Fibroblast of mammary gland (primary cell): ENCODE measurements at regions not wholly inside any gene's neighbourhood (a gene's known extent, or its start where the extent isn't known, plus 50 kb on each side); places are given as distances from the start of the nearest gene placed in this dataset.

Experiments
- DNase-seq: peaks from one replicate; pipeline ENCODE4 v3.0.0-alpha.2; 2010; ENCODE audit warnings: low read depth
- H3K4me3 ChIP-seq: 2 replicates; pipeline ENCODE4 v1.5.1; 2011; ENCODE audit warnings: low read depth, mild to moderate bottlenecking, low read length, moderate library complexity; ENCODE audit not compliant: control insufficient read depth
- CTCF ChIP-seq: conservative IDR thresholded peaks from 2 replicates; pipeline ENCODE4 v1.5.1; 2011; ENCODE audit warnings: low read depth, low read length, inconsistent platforms; ENCODE audit not compliant: control insufficient read depth, insufficient read depth

DNA sequence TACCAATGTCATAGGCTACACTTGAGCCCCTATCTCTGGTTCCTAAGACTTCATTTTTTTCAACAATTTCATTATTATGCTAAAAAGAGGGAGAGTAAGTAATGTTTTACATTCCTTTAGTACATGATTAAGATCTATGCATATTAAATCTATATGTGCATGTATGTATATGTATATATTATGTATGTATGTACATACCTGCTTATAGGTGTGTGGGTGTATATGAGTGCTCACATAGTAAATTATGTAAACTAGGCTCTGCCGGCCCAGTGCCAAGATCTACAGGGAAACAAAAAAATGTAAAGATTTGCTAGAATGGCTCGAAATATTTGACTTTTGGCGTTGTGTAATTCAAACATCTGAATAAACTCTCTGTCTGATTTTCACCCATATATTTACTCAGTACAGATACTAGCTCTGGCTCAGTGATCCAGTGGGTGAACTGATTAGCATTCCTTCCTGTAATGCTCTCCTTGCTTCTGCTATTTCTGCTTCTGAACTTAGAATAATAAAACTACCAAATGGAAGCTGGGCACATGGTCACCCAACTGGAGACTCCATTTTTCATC, 113.1 kb upstream of the FGGY start:
- no peak for TF ChIP-seq CTCF
- H3K4me3 ChIP-seq, result no peak overlapping the region
- DNase-seq, result no peak

GRCh38 chr1:59184365-59184905, 112.5 kb upstream of the FGGY start:
- DNase-seq, result no peak
- H3K4me3 ChIP-seq, result no peak overlapping the region
- no peak for TF ChIP-seq CTCF

DNA sequence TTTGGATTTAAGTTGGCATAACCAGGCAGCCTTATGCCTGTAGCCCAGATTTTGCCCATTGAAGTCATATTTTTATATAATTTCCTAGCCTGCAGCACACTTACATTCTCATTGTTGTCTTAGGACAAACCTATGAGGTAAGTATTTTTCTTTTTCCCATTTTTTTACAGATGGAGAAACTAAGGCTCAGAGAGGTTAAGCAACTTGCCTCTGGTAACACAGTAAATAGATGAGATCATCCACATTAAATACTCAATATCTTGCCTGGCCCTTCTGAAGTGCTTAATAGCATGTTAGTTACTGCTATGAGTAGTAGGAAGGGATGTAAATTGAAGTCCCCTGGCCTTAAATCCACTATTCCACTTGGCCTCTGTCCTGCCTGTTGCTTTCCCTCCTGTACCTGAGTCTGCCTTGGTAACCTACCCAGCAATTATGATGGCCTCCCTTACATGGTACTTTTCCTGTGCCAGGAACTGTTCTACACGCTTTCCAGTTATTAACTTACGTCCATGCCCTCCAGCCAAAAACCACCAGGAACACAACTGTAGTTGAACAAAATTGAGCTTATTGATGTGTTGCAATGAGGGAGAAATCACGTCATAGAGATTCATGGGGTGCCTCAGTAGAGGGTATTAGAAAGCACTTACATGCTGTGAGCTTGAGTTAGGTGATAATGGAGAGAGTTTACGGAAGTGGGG, 111.6 kb upstream of the FGGY start:
- TF ChIP-seq CTCF, result no peak
- DNase-seq, result no peak
- H3K4me3 ChIP-seq, result no peak overlapping the region

GRCh38 chr1:59186656-59187055, 110.2 kb upstream of the FGGY start:
- no peak overlapping the region for H3K4me3 ChIP-seq
- peak; percentile 27 for TF ChIP-seq CTCF
- DNase-seq, result peak; percentile 67

DNA sequence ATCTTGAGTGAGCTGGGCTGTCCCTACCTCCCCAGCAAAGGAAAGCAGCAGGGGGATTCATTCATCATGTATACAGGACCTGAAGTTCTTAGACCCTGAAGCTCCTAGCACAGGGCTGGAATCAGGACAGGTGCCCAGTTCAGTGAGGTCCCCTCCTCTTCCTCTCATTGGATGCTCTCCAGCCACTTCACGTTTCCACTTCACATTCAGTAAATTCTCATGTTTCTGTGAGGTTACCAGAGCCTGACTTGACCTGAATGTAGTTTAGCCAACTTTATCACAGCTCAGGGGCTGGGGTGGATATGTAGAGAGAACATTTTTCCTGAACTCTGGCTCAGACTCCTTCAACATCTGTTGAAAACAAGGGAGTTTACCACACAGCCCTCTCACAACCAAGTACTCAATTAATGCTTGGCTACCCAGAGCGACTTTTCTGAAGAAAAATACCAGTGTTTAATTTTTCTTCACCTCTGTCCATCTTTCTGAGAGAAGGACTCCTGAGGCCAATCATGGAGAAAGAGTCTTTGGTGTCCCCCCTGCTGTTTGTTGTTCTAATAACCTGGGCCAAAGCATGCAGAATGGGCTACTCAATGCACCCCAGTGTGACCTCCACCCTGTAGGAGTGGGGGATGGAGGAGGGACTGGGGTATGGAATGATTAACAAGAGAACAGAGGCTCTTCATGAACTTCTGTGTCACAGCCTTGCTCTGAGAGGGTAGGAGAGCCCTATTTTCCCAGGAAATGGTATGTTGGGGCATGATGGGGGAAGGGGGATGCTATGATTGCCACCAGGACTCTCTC, 108.3 kb upstream of the FGGY start:
- DNase-seq, result no peak
- no peak for TF ChIP-seq CTCF
- no peak overlapping the region for H3K4me3 ChIP-seq

GRCh38 chr1:59193443-59194093, 103.3 kb upstream of the FGGY start:
- H3K4me3 ChIP-seq, result no peak overlapping the region
- no peak for DNase-seq
- no peak for TF ChIP-seq CTCF
